ENCODE measurements at regions not wholly inside any gene's neighbourhood (a gene's known extent, or its start where the extent isn't known, plus 50 kb on each side); places are given as distances from the start of the nearest gene placed in this dataset.

- TF ChIP-seq CTCF (IDR thresholded peaks at IDR 0.05) (no peak), POLR2A (IDR thresholded peaks at IDR 0.05) (no peak)
These were observed 56.2 kb upstream of the PIK3R1 start for GRCh38 chr5:68159224-68159951.

Data from uterus (tissue), 2 donors.